Mesothelial cell of epicardium (in vitro differentiated cells): ENCODE measurements at regions not wholly inside any gene's neighbourhood (a gene's known extent, or its start where the extent isn't known, plus 50 kb on each side); places are given as distances from the start of the nearest gene placed in this dataset.

ENCODE experiments used
- DNase-seq, 2 experiments: peaks; one replicate each; pipeline ENCODE4 v3.0.0; 2021; ENCODE audit warnings: low spot score in 2 of 2; ENCODE audit not compliant: unreplicated experiment in 2 of 2
- H3K27ac Mint-ChIP-seq: 2 replicates; pipeline ENCODE4 v1.8.0; 2021; ENCODE audit warnings: mixed read lengths
- H3K27me3 Mint-ChIP-seq: 2 replicates; pipeline ENCODE4 v1.8.0; 2021; ENCODE audit warnings: low read depth, mixed read lengths
- H3K36me3 Mint-ChIP-seq: 2 replicates; pipeline ENCODE4 v1.8.0; 2021; ENCODE audit warnings: mixed read lengths
- H3K4me1 Mint-ChIP-seq: 2 replicates; pipeline ENCODE4 v1.8.0; 2021; ENCODE audit warnings: mixed read lengths
- H3K4me3 Mint-ChIP-seq: 2 replicates; pipeline ENCODE4 v1.8.0; 2021; ENCODE audit warnings: mild to moderate bottlenecking, moderate library complexity, mixed read lengths
- H3K9me3 Mint-ChIP-seq: 2 replicates; pipeline ENCODE4 v1.8.0; 2021; ENCODE audit warnings: mixed read lengths
- CTCF ChIP-seq: fragments of 200-600 bp; sonication (generic); IDR thresholded peaks from one replicate; pipeline ENCODE4 v1.5.0; 2021; ENCODE audit warnings: antibody characterized with exemption; ENCODE audit not compliant: unreplicated experiment

GRCh38 chr9:135340143-135340655 lies 139.4 kb upstream of the PPP1R26 start:
- Mint-ChIP-seq H3K4me3 (no peak overlapping the region), H3K27ac (no peak overlapping the region), H3K27me3 (peaks cover 90% of the 10 kb centered on the region)

GRCh38 chr9:135340726-135341475 lies 138.7 kb upstream of the PPP1R26 start:
- no peak overlapping the region for H3K27ac Mint-ChIP-seq
- no peak for TF ChIP-seq CTCF
- H3K9me3 Mint-ChIP-seq: no peaks in the 10 kb centered on the region
- H3K4me1 Mint-ChIP-seq: peaks cover 4% of the 10 kb centered on the region
- DNase-seq: no peak
- no peaks in the 10 kb centered on the region for H3K36me3 Mint-ChIP-seq
- H3K27me3 Mint-ChIP-seq: peaks cover 92% of the 10 kb centered on the region
- no peak overlapping the region for H3K4me3 Mint-ChIP-seq

More at GRCh38 chr9:135340143-135340655, 139.4 kb upstream of the PPP1R26 start:
- DNase-seq: no peak
- Mint-ChIP-seq H3K4me1 (peaks cover 4% of the 10 kb centered on the region), H3K9me3 (no peaks in the 10 kb centered on the region), H3K36me3 (no peaks in the 10 kb centered on the region)
- no peak for TF ChIP-seq CTCF

- no peak for TF ChIP-seq CTCF
- no peak overlapping the region for H3K4me3 Mint-ChIP-seq
- H3K27me3 Mint-ChIP-seq: peaks cover 89% of the 10 kb centered on the region
- H3K4me1 Mint-ChIP-seq: peaks cover 4% of the 10 kb centered on the region
- H3K27ac Mint-ChIP-seq: no peak overlapping the region
- no peaks in the 10 kb centered on the region for H3K9me3 Mint-ChIP-seq
- no peaks in the 10 kb centered on the region for H3K36me3 Mint-ChIP-seq
- DNase-seq: peak in 1 of 2 experiments; percentile 0
Observed at GRCh38 chr9:135341612-135342169, 137.9 kb upstream of the PPP1R26 start.

GRCh38 chr9:135342206-135343130 lies 137.1 kb upstream of the PPP1R26 start:
- no peak for TF ChIP-seq CTCF
- Mint-ChIP-seq H3K4me3 (no peak overlapping the region), H3K9me3 (no peaks in the 10 kb centered on the region), H3K36me3 (no peaks in the 10 kb centered on the region), H3K27me3 (peaks cover 89% of the 10 kb centered on the region), H3K4me1 (peaks cover 4% of the 10 kb centered on the region), H3K27ac (no peak overlapping the region)
- DNase-seq: peak in 1 of 2 experiments; percentile 15

GRCh38 chr9:135343136-135343535 lies 136.4 kb upstream of the PPP1R26 start:
- peaks cover 86% of the 10 kb centered on the region for H3K27me3 Mint-ChIP-seq
- H3K27ac Mint-ChIP-seq: no peak overlapping the region
- H3K9me3 Mint-ChIP-seq: no peaks in the 10 kb centered on the region
- no peak for DNase-seq
- no peaks in the 10 kb centered on the region for H3K36me3 Mint-ChIP-seq
- no peak for TF ChIP-seq CTCF
- peaks cover 4% of the 10 kb centered on the region for H3K4me1 Mint-ChIP-seq
- H3K4me3 Mint-ChIP-seq: no peak overlapping the region
